ENCODE measurements at regions not wholly inside any gene's neighbourhood (a gene's known extent, or its start where the extent isn't known, plus 50 kb on each side); places are given as distances from the start of the nearest gene placed in this dataset.
A peak's percentile ranks its signal among the peaks of the same experiment; 100 is the strongest.

DNA sequence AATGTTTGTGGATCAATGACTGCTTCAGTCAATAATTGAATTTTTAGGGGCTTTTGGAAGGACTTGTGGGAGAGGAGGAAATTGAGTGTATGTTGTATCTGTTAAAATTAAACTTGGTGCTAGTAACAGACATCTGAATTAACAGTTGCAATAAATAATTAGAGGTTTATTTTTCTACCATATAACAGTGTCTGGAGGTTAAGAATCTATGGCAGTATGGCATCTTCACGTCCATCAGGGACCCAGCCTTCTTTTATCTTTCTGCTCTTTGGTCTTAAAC, 72.8 kb upstream of the HABP2 start:
- no peak for DNase-seq (ENCODE audit: low spot score)
- Histone ChIP-seq H3K27ac (no peak overlapping the region), H3K27me3 (replicated peaks; ENCODE audit: insufficient read depth) (no peaks in the 10 kb centered on the region), H3K4me3 (no peak overlapping the region), H3K4me1 (ENCODE audit: control insufficient read depth in 1 of 2, low read depth in 2 of 2) (peaks cover 26 to 28% of the 10 kb centered on the region in 2 donors), H3K36me3 (no peaks in the 10 kb centered on the region), H3K9me3 (peaks cover 15% of the 10 kb centered on the region)
- no peak for ATAC-seq (ENCODE audit: insufficient number of reproducible peaks, low FRiP score, low read depth)
- TF ChIP-seq, protein P1, sequence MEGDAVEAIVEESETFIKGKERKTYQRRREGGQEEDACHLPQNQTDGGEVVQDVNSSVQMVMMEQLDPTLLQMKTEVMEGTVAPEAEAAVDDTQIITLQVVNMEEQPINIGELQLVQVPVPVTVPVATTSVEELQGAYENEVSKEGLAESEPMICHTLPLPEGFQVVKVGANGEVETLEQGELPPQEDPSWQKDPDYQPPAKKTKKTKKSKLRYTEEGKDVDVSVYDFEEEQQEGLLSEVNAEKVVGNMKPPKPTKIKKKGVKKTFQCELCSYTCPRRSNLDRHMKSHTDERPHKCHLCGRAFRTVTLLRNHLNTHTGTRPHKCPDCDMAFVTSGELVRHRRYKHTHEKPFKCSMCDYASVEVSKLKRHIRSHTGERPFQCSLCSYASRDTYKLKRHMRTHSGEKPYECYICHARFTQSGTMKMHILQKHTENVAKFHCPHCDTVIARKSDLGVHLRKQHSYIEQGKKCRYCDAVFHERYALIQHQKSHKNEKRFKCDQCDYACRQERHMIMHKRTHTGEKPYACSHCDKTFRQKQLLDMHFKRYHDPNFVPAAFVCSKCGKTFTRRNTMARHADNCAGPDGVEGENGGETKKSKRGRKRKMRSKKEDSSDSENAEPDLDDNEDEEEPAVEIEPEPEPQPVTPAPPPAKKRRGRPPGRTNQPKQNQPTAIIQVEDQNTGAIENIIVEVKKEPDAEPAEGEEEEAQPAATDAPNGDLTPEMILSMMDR (IDR thresholded peaks at IDR 0.05): no peak

DNA sequence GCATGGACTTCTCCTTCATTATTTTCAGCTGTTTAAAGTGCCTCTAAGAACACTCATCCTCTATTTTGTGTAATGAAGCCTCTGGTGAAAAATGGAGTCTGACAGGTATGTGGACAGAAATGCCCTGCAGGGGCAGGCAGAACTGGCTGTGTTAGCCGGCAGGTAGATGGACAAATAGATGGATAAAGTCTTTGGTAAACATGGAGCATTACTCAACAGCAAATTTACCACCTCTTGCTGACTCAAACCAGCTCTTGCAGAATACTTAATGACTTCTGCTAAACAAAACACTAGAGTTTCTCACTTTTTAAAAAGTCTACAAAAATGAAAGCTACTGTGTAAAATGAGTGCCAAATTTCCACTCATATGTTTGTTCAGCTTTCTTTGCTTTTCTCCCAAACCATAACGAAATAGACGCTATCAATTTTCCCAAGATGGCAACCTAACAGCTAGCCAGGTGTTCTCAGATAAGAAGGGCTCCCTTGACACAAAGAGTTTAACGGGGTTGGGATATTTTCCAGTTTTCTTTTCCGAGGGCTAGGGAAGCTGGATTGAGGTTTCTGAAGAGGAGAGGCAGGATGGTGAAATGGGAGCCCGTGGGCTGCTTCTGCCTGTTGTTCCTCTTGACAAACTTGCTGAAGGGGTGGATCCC, 71.9 kb upstream of the HABP2 start:
- TF ChIP-seq, protein P1 (IDR thresholded peaks at IDR 0.05): no peak
- no peak for ATAC-seq (ENCODE audit: insufficient number of reproducible peaks, low FRiP score, low read depth)
- peak overlapping the region in 1 of 2 donors; percentile 8 for H3K27ac ChIP-seq

DNA sequence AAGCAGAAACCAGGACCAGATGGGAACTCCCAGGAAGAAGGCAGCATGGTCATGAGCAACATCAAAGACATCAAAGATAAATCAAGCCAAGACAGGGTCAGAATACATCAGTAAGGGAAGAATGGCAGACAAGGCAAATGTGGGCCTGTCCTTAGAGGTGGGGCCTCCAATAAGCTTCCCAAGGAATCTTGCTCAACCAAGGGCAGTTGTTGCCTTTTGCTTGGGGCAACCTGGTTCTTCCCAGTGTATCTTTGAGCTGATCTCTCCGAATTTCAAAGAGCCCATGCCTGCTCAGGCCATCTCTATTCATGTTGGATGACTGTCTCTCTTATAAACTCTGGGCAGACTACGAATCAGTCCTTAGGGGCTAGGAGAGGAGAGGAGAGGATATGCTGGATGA, 68.4 kb upstream of the HABP2 start:
- ATAC-seq (ENCODE audit: insufficient number of reproducible peaks, low FRiP score, low read depth) (no peak), DNase-seq (ENCODE audit: low spot score) (no peak)
- H3K9me3 ChIP-seq: peaks cover 9% of the 10 kb centered on the region
- TF ChIP-seq, protein P1 (IDR thresholded peaks at IDR 0.05): no peak
- no peaks in the 10 kb centered on the region for H3K27me3 ChIP-seq (replicated peaks; ENCODE audit: insufficient read depth)
- H3K27ac ChIP-seq: no peak overlapping the region
- no peak overlapping the region for H3K4me3 ChIP-seq
- H3K4me1 ChIP-seq (ENCODE audit: control insufficient read depth in 1 of 2, low read depth in 2 of 2): peaks cover 5 to 10% of the 10 kb centered on the region in 2 donors
- no peaks in the 10 kb centered on the region for H3K36me3 ChIP-seq

More for the DNA sequence above, 71.9 kb upstream of the HABP2 start:
- H3K9me3 ChIP-seq: peaks cover 15% of the 10 kb centered on the region
- peaks cover 19 to 20% of the 10 kb centered on the region in 2 donors for H3K4me1 ChIP-seq (ENCODE audit: control insufficient read depth in 1 of 2, low read depth in 2 of 2)
- H3K36me3 ChIP-seq: no peaks in the 10 kb centered on the region
- no peak overlapping the region for H3K4me3 ChIP-seq
- H3K27me3 ChIP-seq (replicated peaks; ENCODE audit: insufficient read depth): no peaks in the 10 kb centered on the region
- no peak for DNase-seq (ENCODE audit: low spot score)

DNA sequence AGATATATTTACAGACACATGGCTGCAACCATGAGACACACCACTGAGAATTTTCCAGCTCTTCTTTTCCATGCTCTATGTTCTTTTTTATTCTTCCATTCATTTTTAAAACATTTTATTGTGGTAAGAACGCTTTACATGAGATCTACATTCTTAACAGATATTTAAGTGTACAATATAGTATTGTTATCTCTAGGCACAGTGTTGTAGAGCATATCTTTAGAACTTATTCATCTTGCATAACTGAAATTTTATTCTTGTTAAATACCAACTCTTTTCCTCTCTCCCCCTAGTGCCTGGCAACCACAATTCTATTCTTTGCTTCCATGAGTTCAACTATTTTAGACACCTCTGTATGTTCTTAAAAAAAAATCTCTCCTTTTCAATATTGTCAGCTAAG, 67.1 kb upstream of the HABP2 start:
- DNase-seq (ENCODE audit: low spot score): no peak
- no peak overlapping the region for H3K27ac ChIP-seq
- no peaks in the 10 kb centered on the region for H3K27me3 ChIP-seq (replicated peaks; ENCODE audit: insufficient read depth)
- ATAC-seq (ENCODE audit: insufficient number of reproducible peaks, low FRiP score, low read depth): no peak
- TF ChIP-seq, protein P1 (IDR thresholded peaks at IDR 0.05): no peak
- H3K4me3 ChIP-seq: no peak overlapping the region
- peaks cover 13% of the 10 kb centered on the region in 2 donors for H3K4me1 ChIP-seq (ENCODE audit: control insufficient read depth in 1 of 2, low read depth in 2 of 2)
- peaks cover 4% of the 10 kb centered on the region for H3K9me3 ChIP-seq
- no peaks in the 10 kb centered on the region for H3K36me3 ChIP-seq

DNA sequence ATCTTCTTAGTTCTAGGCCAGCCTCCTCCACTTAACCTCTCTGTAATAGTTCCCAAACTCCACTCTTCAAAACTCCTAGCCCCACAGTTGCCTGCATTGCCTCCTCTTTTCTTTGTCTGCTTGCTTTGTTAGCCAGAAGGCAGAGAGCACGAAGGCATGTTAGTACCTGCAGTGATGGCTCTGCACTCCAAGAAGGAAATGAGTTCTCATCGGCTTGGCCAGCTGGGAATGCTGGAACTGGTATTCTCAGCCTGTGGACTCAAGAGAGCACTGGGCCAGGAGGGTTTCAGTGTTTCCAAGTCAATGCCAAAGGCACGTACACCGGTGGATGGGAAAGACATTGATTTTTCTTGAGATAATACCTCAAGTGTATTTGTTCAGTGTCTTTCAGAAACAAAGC, 66.3 kb upstream of the HABP2 start:
- no peaks in the 10 kb centered on the region for H3K36me3 ChIP-seq
- ATAC-seq (ENCODE audit: insufficient number of reproducible peaks, low FRiP score, low read depth): no peak
- H3K4me1 ChIP-seq (ENCODE audit: control insufficient read depth in 1 of 2, low read depth in 2 of 2): peaks cover 14 to 21% of the 10 kb centered on the region in 2 donors
- peaks cover 4% of the 10 kb centered on the region for H3K9me3 ChIP-seq
- H3K27me3 ChIP-seq (replicated peaks; ENCODE audit: insufficient read depth): no peaks in the 10 kb centered on the region
- TF ChIP-seq, protein P1 (IDR thresholded peaks at IDR 0.05): no peak
- no peak for DNase-seq (ENCODE audit: low spot score)
- no peak overlapping the region for H3K27ac ChIP-seq
- H3K4me3 ChIP-seq: no peak overlapping the region
